ENCODE measurements at regions not wholly inside any gene's neighbourhood (a gene's known extent, or its start where the extent isn't known, plus 50 kb on each side); places are given as distances from the start of the nearest gene placed in this dataset.

- Histone ChIP-seq H3K36me3 (ENCODE audit: control insufficient read depth, insufficient read depth, low read length) (no peaks in the 10 kb centered on the region), H3K4me3 (replicated peaks in 1 of 4; ENCODE audit: control extremely low read depth in 1 of 4, insufficient read depth in 1 of 4, low read depth in 3 of 4, low read length in 4 of 4) (no peak overlapping the region), H3K27me3 (ENCODE audit: control insufficient read depth, insufficient read depth, low read length) (no peaks in the 10 kb centered on the region), H3K9me3 (ENCODE audit: control insufficient read depth, insufficient read depth, low read depth, low read length) (no peaks in the 10 kb centered on the region), H2AFZ (ENCODE audit: low read length) (no peak overlapping the region), H3K27ac (ENCODE audit: insufficient read depth, low read length) (no peak overlapping the region), H3K4me1 (ENCODE audit: control insufficient read depth, extremely low read depth, insufficient read depth, low read length) (peaks cover 2% of the 10 kb centered on the region), H3K9ac (ENCODE audit: insufficient read depth, low read length) (no peak overlapping the region), H4K20me1 (ENCODE audit: control insufficient read depth, extremely low read depth, insufficient read depth, low read length) (no peaks in the 10 kb centered on the region), H3K4me2 (ENCODE audit: extremely low read depth, insufficient read depth, low read length) (no peak overlapping the region), H3K79me2 (ENCODE audit: control insufficient read depth, insufficient read depth, low read length) (no peaks in the 10 kb centered on the region)
- TF ChIP-seq CTCF (conservative IDR thresholded peaks at IDR 0.05 in 1 of 2, IDR thresholded peaks at IDR 0.05 in 1 of 2; ENCODE audit: low read depth in 1 of 2, low read length in 2 of 2): no peak
- no peak for TF ChIP-seq EZH2 (IDR thresholded peaks at IDR 0.05; ENCODE audit: low read length, missing control alignments)
- DNase-seq (ENCODE audit: low read depth in 2 of 2): no peak
Observed at GRCh38 chr9:91502475-91502874, 78.8 kb upstream of the NFIL3 start.

GRCh38 chr9:91500509-91501014 is 76.9 kb upstream of the NFIL3 start:
- no peak overlapping the region for H3K4me3 ChIP-seq (replicated peaks in 1 of 4; ENCODE audit: control extremely low read depth in 1 of 4, insufficient read depth in 1 of 4, low read depth in 3 of 4, low read length in 4 of 4)
- H3K4me1 ChIP-seq (ENCODE audit: control insufficient read depth, extremely low read depth, insufficient read depth, low read length): peaks cover 7% of the 10 kb centered on the region
- no peaks in the 10 kb centered on the region for H3K9me3 ChIP-seq (ENCODE audit: control insufficient read depth, insufficient read depth, low read depth, low read length)
- TF ChIP-seq EZH2 (IDR thresholded peaks at IDR 0.05; ENCODE audit: low read length, missing control alignments) (no peak), CTCF (conservative IDR thresholded peaks at IDR 0.05 in 1 of 2, IDR thresholded peaks at IDR 0.05 in 1 of 2; ENCODE audit: low read depth in 1 of 2, low read length in 2 of 2) (no peak)
- no peak overlapping the region for H3K9ac ChIP-seq (ENCODE audit: insufficient read depth, low read length)
- no peaks in the 10 kb centered on the region for H3K79me2 ChIP-seq (ENCODE audit: control insufficient read depth, insufficient read depth, low read length)
- H4K20me1 ChIP-seq (ENCODE audit: control insufficient read depth, extremely low read depth, insufficient read depth, low read length): no peaks in the 10 kb centered on the region
- H3K4me2 ChIP-seq (ENCODE audit: extremely low read depth, insufficient read depth, low read length): no peak overlapping the region
- H3K36me3 ChIP-seq (ENCODE audit: control insufficient read depth, insufficient read depth, low read length): no peaks in the 10 kb centered on the region
- no peaks in the 10 kb centered on the region for H3K27me3 ChIP-seq (ENCODE audit: control insufficient read depth, insufficient read depth, low read length)
- H2AFZ ChIP-seq (ENCODE audit: low read length): no peak overlapping the region
- peak; percentile 81 to 96 for DNase-seq (ENCODE audit: low read depth in 2 of 2)
- no peak overlapping the region for H3K27ac ChIP-seq (ENCODE audit: insufficient read depth, low read length)

- peak in 1 of 2 donors; percentile 7 for DNase-seq (ENCODE audit: low read depth in 2 of 2)
- Histone ChIP-seq H4K20me1 (ENCODE audit: control insufficient read depth, extremely low read depth, insufficient read depth, low read length) (no peaks in the 10 kb centered on the region), H3K27me3 (ENCODE audit: control insufficient read depth, insufficient read depth, low read length) (no peaks in the 10 kb centered on the region), H3K9me3 (ENCODE audit: control insufficient read depth, insufficient read depth, low read depth, low read length) (no peaks in the 10 kb centered on the region), H3K36me3 (ENCODE audit: control insufficient read depth, insufficient read depth, low read length) (no peaks in the 10 kb centered on the region), H3K4me2 (ENCODE audit: extremely low read depth, insufficient read depth, low read length) (no peak overlapping the region), H3K9ac (ENCODE audit: insufficient read depth, low read length) (no peak overlapping the region), H2AFZ (ENCODE audit: low read length) (no peak overlapping the region), H3K4me3 (replicated peaks in 1 of 4; ENCODE audit: control extremely low read depth in 1 of 4, insufficient read depth in 1 of 4, low read depth in 3 of 4, low read length in 4 of 4) (no peak overlapping the region), H3K27ac (ENCODE audit: insufficient read depth, low read length) (peak overlapping the region; percentile 86), H3K79me2 (ENCODE audit: control insufficient read depth, insufficient read depth, low read length) (no peaks in the 10 kb centered on the region), H3K4me1 (ENCODE audit: control insufficient read depth, extremely low read depth, insufficient read depth, low read length) (peaks cover 11% of the 10 kb centered on the region)
- TF ChIP-seq EZH2 (IDR thresholded peaks at IDR 0.05; ENCODE audit: low read length, missing control alignments): no peak
- TF ChIP-seq CTCF (conservative IDR thresholded peaks at IDR 0.05 in 1 of 2, IDR thresholded peaks at IDR 0.05 in 1 of 2; ENCODE audit: low read depth in 1 of 2, low read length in 2 of 2): no peak
Observed at GRCh38 chr9:91496351-91496750, 72.7 kb upstream of the NFIL3 start.
